Breast epithelium (tissue), 3 donors: ENCODE measurements at regions not wholly inside any gene's neighbourhood (a gene's known extent, or its start where the extent isn't known, plus 50 kb on each side); places are given as distances from the start of the nearest gene placed in this dataset.

Experiments used
- POLR2A ChIP-seq: fragments of 450-650 bp; IDR thresholded peaks from one replicate; pipeline ENCODE4 v1.6.1; 2016; ENCODE audit warnings: antibody characterized with exemption, mild to moderate bottlenecking, moderate library complexity
- TF ChIP-seq, protein P1 (sequence below), 3 donors: fragments of 450-650 bp; IDR thresholded peaks; one replicate each; pipeline ENCODE4 v1.5.1; 2016 to 2017; ENCODE audit warnings: antibody characterized with exemption in 3 of 3, mild to moderate bottlenecking in 3 of 3, moderate library complexity in 3 of 3

DNA sequence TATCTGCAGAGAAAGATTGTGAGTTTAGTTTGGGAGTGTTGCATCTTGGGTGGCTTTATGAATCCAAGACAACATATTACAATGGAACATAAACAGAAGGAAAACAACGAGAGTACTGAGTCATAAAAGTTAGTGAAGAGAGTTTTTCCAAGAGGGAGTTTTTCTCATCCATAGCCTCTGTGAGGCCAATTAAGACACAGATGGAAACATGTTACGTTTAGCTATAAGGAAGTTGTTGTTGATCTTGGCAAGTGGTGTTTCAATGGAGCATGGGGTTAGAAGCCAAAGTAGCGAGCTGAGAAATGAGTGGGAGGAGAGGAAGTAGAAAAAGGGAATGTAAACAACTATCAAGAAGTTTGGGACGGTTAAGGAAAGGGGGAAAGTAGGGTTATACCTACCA is 53.3 kb upstream of the SPATA31D4 start:
- no peak for TF ChIP-seq POLR2A
- TF ChIP-seq, protein P1, sequence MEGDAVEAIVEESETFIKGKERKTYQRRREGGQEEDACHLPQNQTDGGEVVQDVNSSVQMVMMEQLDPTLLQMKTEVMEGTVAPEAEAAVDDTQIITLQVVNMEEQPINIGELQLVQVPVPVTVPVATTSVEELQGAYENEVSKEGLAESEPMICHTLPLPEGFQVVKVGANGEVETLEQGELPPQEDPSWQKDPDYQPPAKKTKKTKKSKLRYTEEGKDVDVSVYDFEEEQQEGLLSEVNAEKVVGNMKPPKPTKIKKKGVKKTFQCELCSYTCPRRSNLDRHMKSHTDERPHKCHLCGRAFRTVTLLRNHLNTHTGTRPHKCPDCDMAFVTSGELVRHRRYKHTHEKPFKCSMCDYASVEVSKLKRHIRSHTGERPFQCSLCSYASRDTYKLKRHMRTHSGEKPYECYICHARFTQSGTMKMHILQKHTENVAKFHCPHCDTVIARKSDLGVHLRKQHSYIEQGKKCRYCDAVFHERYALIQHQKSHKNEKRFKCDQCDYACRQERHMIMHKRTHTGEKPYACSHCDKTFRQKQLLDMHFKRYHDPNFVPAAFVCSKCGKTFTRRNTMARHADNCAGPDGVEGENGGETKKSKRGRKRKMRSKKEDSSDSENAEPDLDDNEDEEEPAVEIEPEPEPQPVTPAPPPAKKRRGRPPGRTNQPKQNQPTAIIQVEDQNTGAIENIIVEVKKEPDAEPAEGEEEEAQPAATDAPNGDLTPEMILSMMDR (IDR thresholded peaks at IDR 0.05) = no peak
